Suppressor macrophage treated with lipopolysaccharide for 4 hours (primary cell): ENCODE measurements at regions not wholly inside any gene's neighbourhood (a gene's known extent, or its start where the extent isn't known, plus 50 kb on each side); places are given as distances from the start of the nearest gene placed in this dataset.

Experiments used
- DNase-seq: peaks from one replicate; pipeline ENCODE4 v3.0.0-alpha.2; 2020

DNA sequence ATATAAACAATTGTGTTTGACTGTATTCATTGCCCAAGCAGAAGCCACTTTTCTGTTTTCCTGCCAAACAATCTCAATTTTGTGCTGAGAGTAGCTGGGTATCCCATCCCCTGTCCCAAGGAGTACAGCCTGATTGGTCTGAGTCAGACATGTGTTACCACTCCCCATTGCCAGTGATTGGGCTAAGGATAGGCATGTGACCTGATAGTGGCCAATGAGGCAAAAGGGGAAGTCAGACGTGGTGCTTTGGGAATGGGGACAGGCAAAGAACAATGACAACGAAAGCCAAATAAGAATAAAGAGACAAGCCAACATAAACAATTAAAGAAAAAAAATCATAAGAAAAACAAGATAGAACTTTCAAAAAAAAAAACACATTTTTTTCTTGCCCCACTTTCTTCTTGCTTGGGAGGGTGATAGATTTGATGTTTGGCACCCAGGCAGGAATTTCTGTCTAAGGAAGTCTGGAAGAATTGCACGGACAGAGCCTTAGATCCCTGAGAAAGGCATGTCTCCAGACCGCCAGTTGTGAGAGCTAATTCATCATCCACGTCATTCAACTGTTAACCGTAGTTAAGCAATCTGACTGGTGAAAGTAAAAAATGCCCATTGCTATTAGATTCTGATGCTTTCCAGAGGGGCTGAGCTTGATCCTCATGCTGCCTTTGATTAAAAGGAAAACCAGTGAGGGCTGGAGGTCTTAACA is 626.6 kb upstream of the TMEM132C start:
- no peak for DNase-seq

DNA sequence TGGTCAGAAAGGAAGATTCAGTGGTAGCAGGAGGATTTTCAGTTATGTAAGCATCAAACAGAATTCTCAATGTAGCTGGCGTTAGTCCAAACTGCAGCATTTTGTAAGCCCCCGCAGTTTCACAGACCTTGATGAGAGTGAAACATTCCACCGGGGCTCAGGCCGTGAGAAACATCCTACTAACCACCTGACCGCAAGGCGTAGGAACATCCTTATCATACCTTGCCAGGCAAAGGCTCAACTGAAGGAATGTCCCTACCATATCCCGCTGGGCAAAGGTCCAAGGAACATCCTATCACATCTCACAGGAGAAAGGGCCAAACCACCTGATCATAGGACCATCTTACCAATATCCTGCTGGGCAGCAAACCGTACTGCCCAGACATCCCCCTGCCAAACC is 624.8 kb upstream of the TMEM132C start:
- no peak for DNase-seq

GRCh38 chr12:127648321-127648720 is 618.6 kb upstream of the TMEM132C start:
- no peak for DNase-seq

- DNase-seq: no peak
Measured at GRCh38 chr12:127649961-127650360, 617.0 kb upstream of the TMEM132C start.

GRCh38 chr12:127650626-127651025 is 616.3 kb upstream of the TMEM132C start:
- DNase-seq: no peak

DNA sequence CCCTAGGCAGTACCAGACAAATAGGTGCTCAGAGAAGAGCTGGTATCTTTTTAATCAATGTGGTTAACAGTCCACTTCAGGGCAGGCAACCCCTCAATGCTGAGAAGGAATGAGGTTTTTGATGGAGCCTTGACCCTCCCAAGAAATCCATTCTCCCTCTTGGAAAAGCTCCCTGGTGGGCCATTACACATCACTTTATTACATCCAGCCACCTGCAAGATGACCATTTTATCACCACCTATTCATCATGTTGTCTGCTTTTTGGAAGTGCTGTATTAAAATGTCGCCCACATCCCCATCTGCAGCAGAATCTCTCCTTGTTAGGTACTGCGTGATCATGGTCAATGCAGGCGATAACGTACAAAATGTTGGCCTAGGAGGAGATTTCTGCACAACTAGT is 614.7 kb upstream of the TMEM132C start:
- no peak for DNase-seq

- DNase-seq: no peak
Measured at GRCh38 chr12:127654383-127654985, 612.5 kb upstream of the TMEM132C start.

- DNase-seq: no peak
Measured at GRCh38 chr12:127655691-127656090, 611.3 kb upstream of the TMEM132C start.

GRCh38 chr12:127656266-127656665 is 610.7 kb upstream of the TMEM132C start:
- no peak for DNase-seq

DNA sequence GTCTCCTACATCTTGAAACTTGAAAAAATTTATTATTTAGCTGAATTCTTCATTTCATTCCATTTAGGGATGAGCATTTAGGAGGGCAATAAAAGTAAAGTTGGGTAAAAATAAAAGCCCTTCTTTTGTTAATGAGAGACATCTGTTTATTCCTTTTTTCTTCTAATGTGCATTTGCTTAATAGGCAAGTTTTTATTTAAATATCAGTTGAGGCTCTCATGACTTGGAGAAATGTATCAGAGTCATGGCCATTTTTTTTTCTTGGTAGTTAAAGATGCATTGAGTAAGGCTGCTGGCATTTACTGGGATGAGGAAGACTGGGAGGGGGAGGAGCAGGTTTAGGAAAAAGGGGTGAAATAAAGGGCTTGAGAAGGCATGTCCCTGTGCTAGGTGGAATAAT is 609.9 kb upstream of the TMEM132C start:
- DNase-seq: no peak

DNA sequence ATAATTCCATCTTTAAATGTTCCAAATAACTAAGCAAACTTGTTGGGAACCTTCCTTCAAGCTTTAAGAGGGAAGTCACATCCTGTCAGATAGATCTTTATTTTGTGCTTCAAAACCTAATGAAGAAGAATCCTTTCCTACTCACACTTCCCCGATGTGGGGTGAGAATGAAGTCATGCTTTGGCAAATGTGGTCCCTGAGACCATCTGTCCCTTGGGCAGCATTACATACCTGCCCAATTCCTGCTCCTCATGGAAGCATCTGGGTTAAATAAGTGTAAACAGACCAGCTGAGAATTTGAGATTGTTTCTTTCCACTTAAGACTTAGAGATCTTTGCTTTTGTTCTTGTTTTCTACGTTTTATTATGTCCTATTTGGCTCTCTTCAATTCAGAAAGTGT is 606.0 kb upstream of the TMEM132C start:
- DNase-seq: no peak

DNA sequence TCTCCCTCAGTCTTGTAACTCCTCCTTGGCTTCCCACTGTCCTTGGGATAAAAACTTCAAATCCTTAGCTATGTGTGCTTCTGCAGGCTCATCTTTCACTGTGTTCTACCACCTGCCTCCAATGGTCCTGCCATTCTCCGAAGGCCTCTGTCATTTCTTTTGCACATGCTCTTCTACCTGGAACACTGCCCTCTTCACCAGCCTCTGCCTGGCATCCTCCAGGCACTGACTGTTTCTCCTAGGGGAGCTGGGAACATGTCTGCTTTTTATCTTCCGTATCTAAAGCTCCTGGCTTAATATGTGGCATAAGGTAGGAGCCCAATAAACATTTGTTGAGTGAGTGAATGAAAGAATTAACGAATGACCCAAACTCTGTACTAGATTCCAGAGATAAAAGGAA is 603.3 kb upstream of the TMEM132C start:
- no peak for DNase-seq

DNA sequence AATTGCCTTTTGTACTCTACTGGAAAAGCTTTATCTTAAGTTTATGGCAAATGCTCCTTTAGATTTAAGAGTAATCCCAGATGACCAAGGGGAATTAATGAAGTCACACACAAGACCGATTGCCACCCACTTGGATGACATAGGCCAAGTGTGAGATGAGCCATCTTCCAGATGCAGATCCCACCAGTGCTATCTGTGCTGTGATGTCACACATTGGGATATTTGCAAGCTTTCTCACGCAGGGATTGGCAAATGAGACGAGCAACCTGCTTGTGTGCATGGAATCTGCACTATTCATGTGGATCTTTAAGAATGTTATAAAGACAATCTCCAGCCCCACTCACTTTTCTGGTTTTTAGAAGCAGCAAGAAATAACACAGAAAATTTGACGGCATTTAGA is 602.1 kb upstream of the TMEM132C start:
- no peak for DNase-seq

DNA sequence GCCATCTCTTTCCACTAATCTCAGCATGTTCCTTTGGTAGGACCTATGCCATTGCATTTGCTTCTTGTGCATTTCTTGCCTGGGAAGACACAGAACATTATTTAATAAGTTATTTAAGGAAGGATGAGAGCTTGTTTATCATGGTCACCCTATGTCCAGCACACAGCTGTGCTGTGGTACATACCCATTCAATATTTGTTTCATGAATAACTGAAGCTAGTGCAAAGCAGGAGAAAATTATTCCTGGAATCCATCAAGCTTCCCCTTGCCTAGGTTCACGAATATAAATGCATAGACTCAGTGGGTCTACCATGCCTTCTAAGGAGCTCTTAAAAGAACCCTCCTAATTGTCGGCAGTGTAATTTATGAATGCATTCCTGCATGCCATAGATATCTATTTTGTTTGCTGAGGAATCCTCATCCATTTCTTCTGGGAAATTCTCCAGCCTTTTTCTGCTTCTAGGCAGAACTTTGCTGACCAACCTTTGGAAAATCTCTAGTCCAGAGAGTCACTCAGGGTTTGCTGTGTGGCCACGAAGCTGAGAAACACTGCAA is 599.8 kb upstream of the TMEM132C start:
- no peak for DNase-seq

DNA sequence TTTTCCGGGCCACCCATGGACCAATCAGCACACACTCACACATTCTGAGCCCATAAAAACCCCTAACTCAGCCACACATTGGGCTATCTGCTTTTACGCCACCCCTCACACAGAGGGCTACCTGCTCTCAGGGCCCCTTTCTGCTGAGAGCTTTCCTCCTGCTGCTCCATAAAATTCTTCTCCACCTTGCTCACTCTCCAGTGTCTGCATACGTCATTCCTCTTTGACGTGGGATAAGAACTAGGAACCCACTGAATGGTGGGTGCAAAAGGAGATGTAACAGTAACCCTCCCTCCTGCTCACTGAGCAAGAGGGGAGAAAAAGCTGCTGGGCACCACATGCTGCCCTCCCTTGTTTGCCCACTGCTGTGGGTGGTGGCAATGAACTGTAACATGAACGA is 596.7 kb upstream of the TMEM132C start:
- no peak for DNase-seq

DNA sequence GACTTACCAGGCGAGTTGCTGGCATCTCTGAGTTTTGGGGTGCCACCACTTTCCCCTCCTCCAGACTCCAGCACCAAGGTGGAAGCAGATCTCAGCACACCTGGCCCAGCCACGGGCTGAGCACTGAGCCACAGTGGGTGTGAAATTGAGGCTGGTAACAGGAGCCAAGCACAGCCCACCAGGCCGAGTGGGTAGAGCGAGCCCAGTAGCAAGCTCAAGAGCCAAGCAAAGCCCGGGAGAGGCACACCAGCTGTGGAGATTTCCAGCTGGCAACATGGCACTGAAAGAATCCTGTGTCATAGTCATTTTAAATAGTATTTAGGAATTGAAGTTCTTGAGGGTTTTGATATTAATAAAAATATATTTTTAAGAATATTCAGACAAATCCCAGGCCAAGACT is 596.2 kb upstream of the TMEM132C start:
- DNase-seq: no peak

DNA sequence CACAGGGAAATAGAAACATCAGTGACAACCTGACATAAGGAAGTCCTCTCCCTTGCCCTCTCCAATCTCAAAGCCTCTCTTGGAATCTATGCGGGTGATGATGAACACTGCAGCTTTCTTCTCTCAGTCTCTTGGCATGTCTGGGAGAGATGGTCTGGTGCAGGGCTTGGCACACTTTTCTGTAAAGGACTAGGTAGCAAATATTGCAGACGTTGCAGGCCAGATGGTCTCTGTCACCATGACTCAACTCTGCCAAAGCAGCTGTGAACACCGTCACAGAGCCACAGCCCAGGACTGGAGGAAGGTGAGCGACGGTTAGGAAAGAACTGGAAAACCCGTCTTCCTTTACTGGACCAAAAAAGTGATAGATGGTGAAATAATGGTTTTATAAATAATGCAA is 591.0 kb upstream of the TMEM132C start:
- DNase-seq: no peak

DNA sequence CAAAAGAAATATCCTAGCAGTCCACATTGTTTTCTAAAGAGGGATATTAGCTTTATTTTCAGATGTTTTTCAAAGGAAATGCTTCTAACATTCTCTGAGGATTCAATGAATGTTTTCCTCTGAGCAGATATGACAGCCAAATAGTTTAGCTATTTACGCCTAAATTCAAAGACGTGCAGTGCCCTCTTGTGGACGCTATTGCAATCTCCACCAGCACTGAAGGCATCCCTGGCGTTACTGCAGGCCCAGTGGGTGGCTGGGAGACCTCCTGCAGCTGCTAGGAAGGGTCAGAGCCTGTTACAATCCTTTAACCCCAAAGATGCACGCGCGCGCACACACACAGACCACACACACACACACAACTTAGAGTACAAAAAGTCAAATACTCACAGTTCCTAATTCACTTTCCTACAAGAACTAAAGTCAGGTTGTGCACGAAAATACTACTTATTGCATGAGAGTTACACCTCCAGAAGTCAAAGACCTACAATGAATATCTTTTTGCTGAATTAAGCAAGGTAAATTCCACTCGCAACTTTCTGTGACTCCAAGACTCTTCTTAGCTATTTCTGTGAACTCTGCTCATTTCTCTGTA is 589.3 kb upstream of the TMEM132C start:
- peak; percentile 45 for DNase-seq

DNA sequence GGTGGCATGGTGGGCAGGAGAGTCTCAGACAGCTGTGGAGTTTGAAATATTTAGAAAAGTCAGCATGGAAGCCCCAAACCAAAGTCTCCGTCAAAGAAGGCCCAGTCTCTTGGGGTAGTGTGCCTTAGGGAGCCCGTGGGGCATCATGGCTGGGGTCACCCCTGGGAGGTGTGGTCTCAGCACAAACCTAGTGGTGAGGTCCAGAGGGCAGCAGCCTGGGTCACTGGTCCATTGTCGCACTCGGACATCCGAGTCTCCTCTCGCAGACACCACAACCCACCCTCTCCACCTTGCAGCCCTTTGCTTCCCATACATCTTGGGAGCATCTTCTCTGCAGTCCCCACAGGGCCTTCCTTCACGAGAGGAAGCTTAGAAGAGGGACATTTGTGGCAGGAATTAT is 588.0 kb upstream of the TMEM132C start:
- DNase-seq: no peak

DNA sequence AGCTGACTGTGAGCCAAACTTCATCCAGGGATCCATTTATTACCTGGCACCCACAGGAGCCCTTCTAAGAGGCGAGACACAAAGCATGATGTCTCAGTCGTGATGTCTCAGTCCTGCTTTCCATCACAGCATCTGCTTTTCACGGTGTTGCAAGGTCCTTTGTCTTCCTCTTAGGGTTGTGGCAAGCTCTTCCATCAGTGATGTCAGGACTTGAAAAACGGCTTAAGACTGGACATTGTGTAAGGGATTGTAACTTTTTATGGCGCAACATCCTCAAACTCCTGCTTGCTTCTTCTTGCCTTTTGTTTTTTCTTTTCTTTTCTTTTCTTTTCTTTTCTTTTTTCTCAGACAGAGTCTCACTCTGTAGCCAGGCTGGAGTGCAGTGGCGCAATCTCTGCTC is 586.5 kb upstream of the TMEM132C start:
- DNase-seq: peak; percentile 4

- DNase-seq: no peak
Measured at GRCh38 chr12:127681151-127681754, 585.7 kb upstream of the TMEM132C start.

GRCh38 chr12:127685491-127685890 is 581.5 kb upstream of the TMEM132C start:
- no peak for DNase-seq

DNA sequence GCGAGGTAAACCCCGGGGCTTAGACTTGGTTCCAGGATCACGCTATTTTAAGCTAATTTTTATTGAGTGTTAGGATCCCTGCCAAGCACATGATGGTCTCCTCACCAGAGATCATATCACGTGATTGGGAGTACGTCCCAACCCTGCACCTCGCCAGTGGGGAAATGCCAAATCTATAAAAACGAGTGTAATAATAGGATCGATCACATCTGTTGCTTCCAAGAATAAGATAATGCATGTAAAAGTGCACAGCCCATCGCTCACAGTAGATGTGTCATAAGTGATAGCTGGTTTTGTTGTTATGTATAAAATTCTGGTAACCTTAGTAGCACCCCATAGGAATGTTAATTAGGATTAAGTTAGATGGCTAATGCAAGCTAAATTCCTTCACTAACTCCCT is 581.0 kb upstream of the TMEM132C start:
- no peak for DNase-seq

- DNase-seq: no peak
Measured at GRCh38 chr12:127687181-127687580, 579.8 kb upstream of the TMEM132C start.
